HUES48 (cell line): ENCODE measurements at regions not wholly inside any gene's neighbourhood (a gene's known extent, or its start where the extent isn't known, plus 50 kb on each side); places are given as distances from the start of the nearest gene placed in this dataset.

Source experiments
- H3K27ac ChIP-seq: one replicate; pipeline ENCODE4 v1.7.0; 2013; ENCODE audit warnings: low read depth, low read length, inconsistent platforms
- H3K27me3 ChIP-seq: 2 replicates; pipeline ENCODE4 v1.6.1; 2013; ENCODE audit warnings: mild to moderate bottlenecking, low read length; ENCODE audit not compliant: control insufficient read depth, insufficient read depth
- H3K36me3 ChIP-seq: 2 replicates; pipeline ENCODE4 v1.6.1; 2013; ENCODE audit warnings: low read length; ENCODE audit not compliant: control insufficient read depth, insufficient read depth
- H3K4me1 ChIP-seq: 2 replicates; pipeline ENCODE4 v1.6.1; 2013; ENCODE audit warnings: mild to moderate bottlenecking, low read length; ENCODE audit not compliant: control insufficient read depth, insufficient read depth
- H3K4me3 ChIP-seq: 2 replicates; pipeline ENCODE4 v1.5.1; 2013; ENCODE audit warnings: mild to moderate bottlenecking, low read depth, low read length
- H3K9ac ChIP-seq: 2 replicates; pipeline ENCODE4 v1.6.1; 2013; ENCODE audit warnings: mild to moderate bottlenecking, low read depth, low read length, moderate library complexity
- H3K9me3 ChIP-seq: 2 replicates; pipeline ENCODE4 v1.6.1; 2013; ENCODE audit warnings: low read length; ENCODE audit not compliant: control insufficient read depth, insufficient read depth

- Histone ChIP-seq H3K9me3 (no peaks in the 10 kb centered on the region), H3K4me3 (no peak overlapping the region), H3K27ac (no peak overlapping the region), H3K36me3 (no peaks in the 10 kb centered on the region), H3K27me3 (no peaks in the 10 kb centered on the region), H3K9ac (no peak overlapping the region), H3K4me1 (no peaks in the 10 kb centered on the region)
Observed at GRCh38 chr10:10596256-10596655, 421.4 kb upstream of the CELF2 start.

GRCh38 chr10:10598297-10598696 is 419.4 kb upstream of the CELF2 start:
- no peaks in the 10 kb centered on the region for H3K27me3 ChIP-seq
- no peak overlapping the region for H3K4me3 ChIP-seq
- H3K9me3 ChIP-seq: no peaks in the 10 kb centered on the region
- H3K27ac ChIP-seq: no peak overlapping the region
- no peaks in the 10 kb centered on the region for H3K4me1 ChIP-seq
- H3K36me3 ChIP-seq: no peaks in the 10 kb centered on the region
- H3K9ac ChIP-seq: no peak overlapping the region

DNA sequence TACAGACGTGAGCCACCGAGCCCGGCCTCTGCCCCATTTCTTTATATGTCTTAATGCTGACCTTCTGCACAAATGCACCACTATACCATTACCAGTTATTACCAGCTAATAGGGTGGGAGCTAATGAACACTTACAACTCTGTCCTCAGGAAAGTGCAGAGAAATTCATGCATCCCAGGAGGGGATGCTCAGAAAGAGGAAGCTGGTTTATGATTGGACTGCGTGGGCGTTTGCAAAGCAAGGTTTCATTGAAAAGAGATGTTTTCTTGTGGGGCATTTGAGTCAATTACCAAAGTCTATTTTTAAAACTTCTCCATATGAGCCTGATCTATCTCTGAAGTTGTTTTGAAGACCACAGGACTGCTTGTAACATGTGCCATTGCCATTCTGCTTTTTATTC is 417.7 kb upstream of the CELF2 start:
- H3K27ac ChIP-seq: no peak overlapping the region
- no peaks in the 10 kb centered on the region for H3K4me1 ChIP-seq
- H3K36me3 ChIP-seq: no peaks in the 10 kb centered on the region
- H3K27me3 ChIP-seq: no peaks in the 10 kb centered on the region
- H3K9ac ChIP-seq: no peak overlapping the region
- H3K4me3 ChIP-seq: no peak overlapping the region
- H3K9me3 ChIP-seq: no peaks in the 10 kb centered on the region

DNA sequence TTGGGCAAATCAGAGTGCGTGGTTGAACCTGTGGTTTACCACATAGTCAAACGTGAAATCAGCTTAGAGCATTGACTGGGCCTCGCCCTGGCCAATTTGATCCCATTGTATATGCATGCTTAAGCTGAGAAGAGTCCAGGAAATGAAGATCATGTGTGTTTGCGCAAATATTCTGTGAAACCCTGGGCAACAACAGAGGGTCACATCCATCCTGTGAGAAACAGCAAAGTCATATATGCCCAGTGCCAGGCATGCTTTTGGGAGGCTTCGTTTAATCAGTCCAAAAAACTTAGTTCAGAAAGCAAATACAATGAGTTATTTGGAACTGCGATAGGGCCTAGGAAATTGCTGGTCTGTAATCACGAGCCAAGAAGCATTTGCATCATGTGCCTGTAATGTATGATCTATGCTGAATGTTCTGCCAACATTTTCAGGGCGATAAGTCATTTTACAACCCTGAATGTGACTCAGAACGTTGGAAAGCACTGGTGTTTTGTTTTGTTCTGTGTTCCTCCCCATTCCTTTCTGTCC is 412.1 kb upstream of the CELF2 start:
- no peak overlapping the region for H3K9ac ChIP-seq
- no peaks in the 10 kb centered on the region for H3K9me3 ChIP-seq
- no peak overlapping the region for H3K4me3 ChIP-seq
- H3K27me3 ChIP-seq: no peaks in the 10 kb centered on the region
- no peaks in the 10 kb centered on the region for H3K36me3 ChIP-seq
- no peaks in the 10 kb centered on the region for H3K4me1 ChIP-seq
- no peak overlapping the region for H3K27ac ChIP-seq

GRCh38 chr10:10609379-10609955 is 408.2 kb upstream of the CELF2 start:
- Histone ChIP-seq H3K36me3 (no peaks in the 10 kb centered on the region), H3K9me3 (no peaks in the 10 kb centered on the region)

GRCh38 chr10:10610171-10610570 is 407.5 kb upstream of the CELF2 start:
- Histone ChIP-seq H3K27ac (no peak overlapping the region), H3K27me3 (no peaks in the 10 kb centered on the region), H3K9ac (no peak overlapping the region), H3K36me3 (no peaks in the 10 kb centered on the region), H3K4me3 (no peak overlapping the region), H3K9me3 (no peaks in the 10 kb centered on the region), H3K4me1 (no peaks in the 10 kb centered on the region)

More at GRCh38 chr10:10609379-10609955, 408.2 kb upstream of the CELF2 start:
- Histone ChIP-seq H3K4me3 (no peak overlapping the region), H3K4me1 (no peaks in the 10 kb centered on the region), H3K27ac (no peak overlapping the region), H3K9ac (no peak overlapping the region), H3K27me3 (no peaks in the 10 kb centered on the region)

GRCh38 chr10:10612151-10612550 is 405.5 kb upstream of the CELF2 start:
- Histone ChIP-seq H3K27me3 (no peaks in the 10 kb centered on the region), H3K36me3 (no peaks in the 10 kb centered on the region), H3K27ac (no peak overlapping the region), H3K4me1 (no peaks in the 10 kb centered on the region), H3K9ac (no peak overlapping the region), H3K9me3 (no peaks in the 10 kb centered on the region), H3K4me3 (no peak overlapping the region)

GRCh38 chr10:10613656-10614244 is 403.9 kb upstream of the CELF2 start:
- Histone ChIP-seq H3K4me3 (no peak overlapping the region), H3K4me1 (no peaks in the 10 kb centered on the region), H3K27ac (no peak overlapping the region), H3K9me3 (no peaks in the 10 kb centered on the region), H3K36me3 (no peaks in the 10 kb centered on the region), H3K27me3 (no peaks in the 10 kb centered on the region), H3K9ac (no peak overlapping the region)

GRCh38 chr10:10617686-10618085 is 400.0 kb upstream of the CELF2 start:
- Histone ChIP-seq H3K27ac (no peak overlapping the region), H3K27me3 (no peaks in the 10 kb centered on the region), H3K9ac (no peak overlapping the region), H3K9me3 (no peaks in the 10 kb centered on the region), H3K36me3 (no peaks in the 10 kb centered on the region), H3K4me1 (no peaks in the 10 kb centered on the region), H3K4me3 (no peak overlapping the region)

DNA sequence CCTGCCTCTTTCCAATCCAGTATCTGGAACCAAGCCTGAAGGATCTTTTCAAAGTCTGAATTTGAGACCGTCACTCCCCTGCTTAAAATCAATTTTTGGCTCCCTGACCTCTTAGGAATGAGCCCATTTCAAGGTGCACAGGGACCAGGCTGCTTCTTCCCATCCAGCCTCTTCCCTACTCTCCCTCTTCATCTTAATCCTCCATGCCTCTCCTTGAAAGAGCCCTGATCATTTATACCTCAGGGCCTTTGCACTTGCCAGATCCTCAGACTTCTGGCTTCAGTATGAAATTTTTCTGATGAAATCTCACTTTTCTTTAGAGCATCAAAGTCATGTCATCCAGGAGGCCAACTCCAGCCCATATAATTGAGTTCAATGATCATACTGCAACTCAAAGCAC is 399.5 kb upstream of the CELF2 start:
- Histone ChIP-seq H3K4me1 (no peaks in the 10 kb centered on the region), H3K9ac (no peak overlapping the region), H3K4me3 (no peak overlapping the region), H3K36me3 (no peaks in the 10 kb centered on the region), H3K27me3 (no peaks in the 10 kb centered on the region), H3K9me3 (no peaks in the 10 kb centered on the region), H3K27ac (no peak overlapping the region)

GRCh38 chr10:10623958-10624566 is 393.6 kb upstream of the CELF2 start:
- no peaks in the 10 kb centered on the region for H3K4me1 ChIP-seq
- no peak overlapping the region for H3K4me3 ChIP-seq
- H3K9me3 ChIP-seq: no peaks in the 10 kb centered on the region
- H3K36me3 ChIP-seq: no peaks in the 10 kb centered on the region
- no peak overlapping the region for H3K9ac ChIP-seq
- no peaks in the 10 kb centered on the region for H3K27me3 ChIP-seq
- H3K27ac ChIP-seq: no peak overlapping the region
